SU-DHL-6 (cell line): ENCODE measurements at regions not wholly inside any gene's neighbourhood (a gene's known extent, or its start where the extent isn't known, plus 50 kb on each side); places are given as distances from the start of the nearest gene placed in this dataset.

Experiments
- H2AFZ ChIP-seq: fragments of 200-600 bp; sonication (generic); 2 replicates; pipeline ENCODE4 v1.6.1; 2014; ENCODE audit warnings: low read depth, mild to moderate bottlenecking, moderate library complexity, mixed read lengths, antibody characterized with exemption, low read length; ENCODE audit not compliant: severe bottlenecking
- H3F3A ChIP-seq: fragments of 200-600 bp; shearing (Covaris generic); 2 replicates; pipeline ENCODE4 v1.6.0; 2016; ENCODE audit warnings: antibody characterized with exemption, mild to moderate bottlenecking; ENCODE audit not compliant: insufficient read depth
- H3K27ac ChIP-seq: fragments of 200-600 bp; sonication (generic); 2 replicates; pipeline ENCODE4 v1.5.1; 2016; ENCODE audit warnings: low read depth, mild to moderate bottlenecking, low read length, moderate library complexity, mixed read lengths
- H3K27me3 ChIP-seq: fragments of 200-600 bp; sonication (generic), shearing (Covaris generic); 2 replicates; pipeline ENCODE4 v1.6.0; 2014; ENCODE audit warnings: mild to moderate bottlenecking, low read length
- H3K36me3 ChIP-seq: fragments of 200-600 bp; sonication (generic); 2 replicates; pipeline ENCODE4 v1.6.1; 2014; ENCODE audit warnings: mild to moderate bottlenecking, low read length, mixed read lengths
- H3K4me2 ChIP-seq: fragments of 300-600, 200-600 bp; shearing (Covaris generic), sonication (generic); 2 replicates; pipeline ENCODE4 v1.6.0; 2014; ENCODE audit warnings: low read length, low read depth, mild to moderate bottlenecking; ENCODE audit not compliant: poor library complexity, severe bottlenecking
- H3K4me3 ChIP-seq: fragments of 200-600 bp; sonication (generic); 2 replicates; pipeline ENCODE4 v1.5.1; 2014; ENCODE audit warnings: antibody characterized with exemption, low read length, mild to moderate bottlenecking, mixed read lengths; ENCODE audit not compliant: insufficient read depth, poor library complexity, severe bottlenecking
- H3K79me2 ChIP-seq: fragments of 200-600 bp; sonication (generic); 2 replicates; pipeline ENCODE4 v1.6.1; 2014; ENCODE audit warnings: mild to moderate bottlenecking, low read length, moderate library complexity; ENCODE audit not compliant: insufficient read depth
- H3K9ac ChIP-seq: fragments of 200-600 bp; sonication (generic); 2 replicates; pipeline ENCODE4 v1.7.0; 2014; ENCODE audit warnings: mild to moderate bottlenecking, low read length
- H3K9me2 ChIP-seq: fragments of 200-600 bp; sonication (generic); replicated peaks from 2 replicates; pipeline ENCODE4 v1.6.1; 2014; ENCODE audit warnings: low read length; ENCODE audit not compliant: insufficient read depth
- H3K9me3 ChIP-seq: fragments of 200-600 bp; sonication (generic); 2 replicates; pipeline ENCODE4 v1.6.1; 2014; ENCODE audit warnings: low read length, mixed read lengths; ENCODE audit not compliant: insufficient read depth
- H4K20me1 ChIP-seq: fragments of 200-600 bp; sonication (generic); 2 replicates; pipeline ENCODE4 v1.6.1; 2014; ENCODE audit warnings: low read depth, mild to moderate bottlenecking, antibody characterized with exemption, low read length, moderate library complexity, mixed read lengths
- CTCF ChIP-seq: fragments of 200-600 bp; sonication (generic); IDR thresholded peaks from one replicate; pipeline ENCODE4 v1.5.1; 2017; ENCODE audit warnings: antibody characterized with exemption, mild to moderate bottlenecking, low read length, moderate library complexity; ENCODE audit not compliant: insufficient read depth, poor library complexity, severe bottlenecking
- EZH2phosphoT487 ChIP-seq: fragments of 200-600 bp; sonication (generic), shearing (Covaris generic); conservative IDR thresholded peaks from 2 replicates; pipeline ENCODE4 v1.6.1; 2018; ENCODE audit warnings: mild to moderate bottlenecking, antibody characterized with exemption, low read length, moderate library complexity, mixed read lengths

GRCh38 chr4:180913750-180914149 lies 1329.5 kb upstream of the TENM3 start:
- Histone ChIP-seq H2AFZ (no peak overlapping the region), H3K9me2 (no peaks in the 10 kb centered on the region), H3K79me2 (no peaks in the 10 kb centered on the region), H3F3A (no peaks in the 10 kb centered on the region), H3K36me3 (no peaks in the 10 kb centered on the region), H3K9me3 (no peaks in the 10 kb centered on the region), H3K27me3 (no peaks in the 10 kb centered on the region), H3K4me3 (no peak overlapping the region), H3K9ac (no peak overlapping the region), H3K4me2 (no peak overlapping the region), H4K20me1 (no peaks in the 10 kb centered on the region), H3K27ac (no peak overlapping the region)
- TF ChIP-seq EZH2phosphoT487 (no peak), CTCF (no peak)

- no peak overlapping the region for H3K9ac ChIP-seq
These were observed 1319.7 kb upstream of the TENM3 start for GRCh38 chr4:180923486-180923885.

GRCh38 chr4:180925805-180926204 lies 1317.4 kb upstream of the TENM3 start:
- Histone ChIP-seq H3K9me2 (no peaks in the 10 kb centered on the region), H3F3A (no peaks in the 10 kb centered on the region), H3K36me3 (no peaks in the 10 kb centered on the region), H2AFZ (no peak overlapping the region), H3K9me3 (no peaks in the 10 kb centered on the region), H3K79me2 (no peaks in the 10 kb centered on the region), H3K27me3 (no peaks in the 10 kb centered on the region), H3K9ac (no peak overlapping the region), H3K4me3 (no peak overlapping the region), H4K20me1 (no peaks in the 10 kb centered on the region), H3K27ac (no peak overlapping the region), H3K4me2 (no peak overlapping the region)
- TF ChIP-seq CTCF, result no peak
- no peak for TF ChIP-seq EZH2phosphoT487

More at GRCh38 chr4:180923486-180923885, 1319.7 kb upstream of the TENM3 start:
- no peaks in the 10 kb centered on the region for H3K27me3 ChIP-seq
- H3K9me3 ChIP-seq, result no peaks in the 10 kb centered on the region
- TF ChIP-seq CTCF (no peak), EZH2phosphoT487 (no peak)
- H2AFZ ChIP-seq, result no peak overlapping the region
- no peaks in the 10 kb centered on the region for H3K9me2 ChIP-seq
- no peak overlapping the region for H3K4me2 ChIP-seq
- H3K36me3 ChIP-seq, result no peaks in the 10 kb centered on the region
- no peak overlapping the region for H3K4me3 ChIP-seq
- H3K79me2 ChIP-seq, result no peaks in the 10 kb centered on the region
- H3F3A ChIP-seq, result no peaks in the 10 kb centered on the region
- no peak overlapping the region for H3K27ac ChIP-seq
- H4K20me1 ChIP-seq, result no peaks in the 10 kb centered on the region
